HFFc6 (cell line): ENCODE measurements at regions not wholly inside any gene's neighbourhood (a gene's known extent, or its start where the extent isn't known, plus 50 kb on each side); places are given as distances from the start of the nearest gene placed in this dataset.

Experiments
- DNase-seq: peaks from one replicate; pipeline ENCODE4 v3.0.0-alpha.2; 2018
- H3K27ac Mint-ChIP-seq: 2 replicates; pipeline ENCODE4 v1.8.0; 2020; ENCODE audit warnings: mild to moderate bottlenecking, mixed read lengths
- H3K27me3 Mint-ChIP-seq: 2 replicates; pipeline ENCODE4 v1.8.0; 2021; ENCODE audit warnings: mild to moderate bottlenecking, moderate library complexity, mixed read lengths; ENCODE audit not compliant: insufficient read depth
- H3K36me3 Mint-ChIP-seq: 2 replicates; pipeline ENCODE4 v1.8.0; 2021; ENCODE audit warnings: low read depth, mixed read lengths
- H3K4me1 Mint-ChIP-seq: 2 replicates; pipeline ENCODE4 v1.8.0; 2020; ENCODE audit warnings: low read depth, mixed read lengths
- H3K4me3 Mint-ChIP-seq: 2 replicates; pipeline ENCODE4 v1.8.0; 2020; ENCODE audit warnings: mild to moderate bottlenecking, moderate library complexity, mixed read lengths
- H3K9me3 Mint-ChIP-seq: 2 replicates; pipeline ENCODE4 v1.8.0; 2020; ENCODE audit warnings: mild to moderate bottlenecking, mixed read lengths
- CTCF ChIP-seq: fragments of 200-600 bp; sonication (generic); IDR thresholded peaks from 2 replicates; pipeline ENCODE4 v1.5.0; 2021; ENCODE audit warnings: antibody characterized with exemption, mild to moderate bottlenecking

DNA sequence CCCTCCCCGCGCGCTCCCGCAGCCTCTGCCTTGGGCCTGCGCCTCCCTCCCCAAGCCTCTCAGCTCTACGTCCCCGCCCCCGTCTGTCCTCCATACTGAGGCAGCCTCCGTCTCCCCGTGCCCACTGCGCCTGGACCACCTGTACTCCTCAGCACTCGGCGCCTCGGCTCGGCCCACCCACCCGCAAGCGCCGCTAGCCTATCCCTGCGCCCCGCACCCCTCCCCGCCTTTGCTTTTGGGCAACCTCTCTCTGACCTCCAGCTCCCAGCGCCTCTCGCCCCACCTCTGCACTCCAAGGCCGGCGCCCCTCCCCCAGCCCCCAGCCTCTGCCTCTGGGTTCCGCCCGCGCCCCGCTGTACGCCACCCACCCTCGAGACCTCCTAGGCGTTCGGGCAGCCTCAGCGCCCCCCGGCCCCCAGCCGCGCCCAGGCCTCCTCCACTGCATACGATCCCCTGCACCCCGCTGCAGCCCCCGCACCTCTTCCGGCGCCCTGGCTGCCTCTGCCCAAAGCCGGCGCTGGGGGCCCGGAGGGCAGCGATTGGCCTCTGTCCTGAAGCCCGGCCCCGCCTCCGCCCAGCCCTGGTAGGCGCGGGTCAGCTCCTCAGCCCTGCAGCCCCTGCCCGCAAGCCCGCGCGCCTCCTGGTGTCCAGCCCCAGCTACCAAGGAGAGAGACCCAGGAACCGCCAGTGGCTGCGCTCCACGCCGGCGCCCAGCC, 279.8 kb upstream of the USP9Y start:
- Mint-ChIP-seq H3K27me3 (peaks cover 1% of the 10 kb centered on the region; the same call in 1 of the 2 replicates), H3K4me3 (peak overlapping the region; percentile 83), H3K4me1 (peaks cover 34% of the 10 kb centered on the region), H3K36me3 (0 out of 2 replicates have a peak, but pooled peaks cover 7% of the 10 kb centered on the region), H3K9me3 (no peaks in the 10 kb centered on the region), H3K27ac (no peak overlapping the region)
- peak; percentile 42 for DNase-seq
- TF ChIP-seq CTCF = peak; percentile 62; the same call in 1 of the 2 replicates

GRCh38 chrY:12421788-12422124, 279.3 kb upstream of the USP9Y start:
- no peak for DNase-seq
- H3K27me3 Mint-ChIP-seq = peaks cover 1% of the 10 kb centered on the region; the same call in 1 of the 2 replicates
- H3K4me1 Mint-ChIP-seq = peaks cover 29% of the 10 kb centered on the region
- no peaks in the 10 kb centered on the region for H3K9me3 Mint-ChIP-seq
- TF ChIP-seq CTCF = no peak; the same call in 1 of the 2 replicates
- 0 out of 2 replicates have a peak, but pooled peaks cover 7% of the 10 kb centered on the region for H3K36me3 Mint-ChIP-seq
- H3K4me3 Mint-ChIP-seq = peak overlapping the region; percentile 83
- no peak overlapping the region for H3K27ac Mint-ChIP-seq

GRCh38 chrY:12422536-12422935, 278.5 kb upstream of the USP9Y start:
- Mint-ChIP-seq H3K27me3 (peaks cover 1% of the 10 kb centered on the region; the same call in 1 of the 2 replicates), H3K36me3 (0 out of 2 replicates have a peak, but pooled peaks cover 5% of the 10 kb centered on the region), H3K4me3 (no peak overlapping the region), H3K9me3 (no peaks in the 10 kb centered on the region), H3K4me1 (peaks cover 25% of the 10 kb centered on the region), H3K27ac (no peak overlapping the region)
- no peak for DNase-seq
- TF ChIP-seq CTCF = no peak

GRCh38 chrY:12423416-12424252, 277.4 kb upstream of the USP9Y start:
- H3K27ac Mint-ChIP-seq = no peak overlapping the region
- TF ChIP-seq CTCF = no peak
- no peaks in the 10 kb centered on the region for H3K9me3 Mint-ChIP-seq
- no peak overlapping the region for H3K4me3 Mint-ChIP-seq
- H3K4me1 Mint-ChIP-seq = peaks cover 14% of the 10 kb centered on the region
- H3K36me3 Mint-ChIP-seq = no peaks in the 10 kb centered on the region
- H3K27me3 Mint-ChIP-seq = peaks cover 1% of the 10 kb centered on the region; the same call in 1 of the 2 replicates
- DNase-seq = no peak

GRCh38 chrY:12425506-12425905, 275.5 kb upstream of the USP9Y start:
- no peak overlapping the region for H3K27ac Mint-ChIP-seq
- H3K9me3 Mint-ChIP-seq = no peaks in the 10 kb centered on the region
- no peak for TF ChIP-seq CTCF
- H3K36me3 Mint-ChIP-seq = no peaks in the 10 kb centered on the region
- H3K27me3 Mint-ChIP-seq = peaks cover 1% of the 10 kb centered on the region; the same call in 1 of the 2 replicates
- DNase-seq = no peak
- H3K4me1 Mint-ChIP-seq = peaks cover 6% of the 10 kb centered on the region
- no peak overlapping the region for H3K4me3 Mint-ChIP-seq
